Thyroid gland (tissue), 4 donors: ENCODE measurements at regions not wholly inside any gene's neighbourhood (a gene's known extent, or its start where the extent isn't known, plus 50 kb on each side); places are given as distances from the start of the nearest gene placed in this dataset.

Experiments
- CTCF ChIP-seq, 6 experiments: fragments of 200-600 bp in 3 of 6; fragments of 450-650 bp in 3 of 6; sonication (generic) in 3 of 6; IDR thresholded peaks; one replicate each; pipeline ENCODE4 v1.5.1; 2016 to 2019; ENCODE audit warnings: antibody characterized with exemption in 6 of 6, mild to moderate bottlenecking in 2 of 6, inconsistent platforms in 1 of 6, moderate library complexity in 1 of 6
- POLR2A ChIP-seq, 2 donors: fragments of 450-650 bp; IDR thresholded peaks; one replicate each; pipeline ENCODE4 v1.6.1; 2017; ENCODE audit warnings: antibody characterized with exemption in 2 of 2, mild to moderate bottlenecking in 2 of 2, moderate library complexity in 1 of 2

GRCh38 chr3:28890373-28890772 lies 390.5 kb upstream of the RBMS3 start:
- TF ChIP-seq CTCF (IDR thresholded peaks at IDR 0.05), result no peak
- TF ChIP-seq POLR2A (IDR thresholded peaks at IDR 0.05), result no peak
